GM23338 (cell line): ENCODE measurements at regions not wholly inside any gene's neighbourhood (a gene's known extent, or its start where the extent isn't known, plus 50 kb on each side); places are given as distances from the start of the nearest gene placed in this dataset.
A peak's percentile ranks its signal among the peaks of the same experiment; 100 is the strongest.

Source experiments
- ATAC-seq: fragments of 200-7000 bp; cut with Tn5 transposase; 3 replicates; pipeline ENCODE4 v1.9.1; 2020
- DNase-seq: peaks from one replicate; pipeline ENCODE4 v3.0.0-alpha.2; 2015; ENCODE audit warnings: low spot score
- H2AFZ ChIP-seq: fragments of 200-600 bp; sonication (generic); 2 replicates; pipeline ENCODE4 v1.8.0; 2016; ENCODE audit warnings: antibody characterized with exemption, mild to moderate bottlenecking, moderate library complexity
- H3F3A ChIP-seq: fragments of 200-600 bp; sonication (generic); replicated peaks from 2 replicates; pipeline ENCODE4 v1.8.0; 2017; ENCODE audit warnings: antibody characterized with exemption, mixed run types, low read depth
- H3K27ac ChIP-seq: fragments of 200-600 bp; sonication (generic); 2 replicates; pipeline ENCODE4 v1.6.1; 2016; ENCODE audit warnings: low read depth
- H3K27me3 ChIP-seq: fragments of 200-600 bp; sonication (generic); 2 replicates; pipeline ENCODE4 v1.8.0; 2016; ENCODE audit warnings: mild to moderate bottlenecking, mixed run types, moderate library complexity; ENCODE audit not compliant: insufficient read depth
- H3K36me3 ChIP-seq: fragments of 200-600 bp; sonication (generic); 2 replicates; pipeline ENCODE4 v1.8.0; 2016; ENCODE audit warnings: mild to moderate bottlenecking; ENCODE audit not compliant: insufficient read depth
- H3K4me1 ChIP-seq: fragments of 200-600 bp; sonication (generic); 2 replicates; pipeline ENCODE4 v1.8.0; 2016; ENCODE audit warnings: mild to moderate bottlenecking, moderate library complexity; ENCODE audit not compliant: insufficient read depth
- H3K4me2 ChIP-seq: fragments of 200-600 bp; sonication (generic); 2 replicates; pipeline ENCODE4 v1.7.1; 2017; ENCODE audit warnings: mixed run types
- H3K4me3 ChIP-seq: fragments of 200-600 bp; sonication (generic); 2 replicates; pipeline ENCODE4 v1.6.1; 2016; ENCODE audit warnings: mixed run types
- H3K79me2 ChIP-seq: fragments of 200-600 bp; sonication (generic); replicated peaks from 2 replicates; pipeline ENCODE4 v1.8.0; 2017; ENCODE audit warnings: mild to moderate bottlenecking; ENCODE audit not compliant: insufficient read depth
- H3K9me2 ChIP-seq: fragments of 200-600 bp; sonication (generic); 2 replicates; pipeline ENCODE4 v1.8.0; 2017; ENCODE audit not compliant: insufficient read depth
- H4K20me1 ChIP-seq: fragments of 200-600 bp; sonication (generic); replicated peaks from 2 replicates; pipeline ENCODE4 v1.8.0; 2017; ENCODE audit warnings: mild to moderate bottlenecking; ENCODE audit not compliant: insufficient read depth
- H3K27ac Mint-ChIP-seq: 2 replicates; pipeline ENCODE4 v1.8.0; 2020; ENCODE audit warnings: inconsistent platforms, mild to moderate bottlenecking, moderate library complexity, mixed read lengths
- H3K27me3 Mint-ChIP-seq: 3 replicates; pipeline ENCODE4 v1.8.0; 2022; ENCODE audit warnings: low read depth, mild to moderate bottlenecking, moderate library complexity, mixed read lengths, inconsistent platforms; ENCODE audit not compliant: insufficient read depth, poor library complexity
- H3K36me3 Mint-ChIP-seq: 3 replicates; pipeline ENCODE4 v1.8.0; 2021; ENCODE audit warnings: low read depth, mild to moderate bottlenecking, inconsistent platforms, moderate library complexity, mixed read lengths
- H3K4me1 Mint-ChIP-seq: 3 replicates; pipeline ENCODE4 v1.8.0; 2020; ENCODE audit warnings: mild to moderate bottlenecking, inconsistent platforms, mixed read lengths
- H3K4me3 Mint-ChIP-seq: 3 replicates; pipeline ENCODE4 v1.8.0; 2021; ENCODE audit warnings: moderate library complexity, mild to moderate bottlenecking, inconsistent platforms, mixed read lengths
- H3K9me3 Mint-ChIP-seq: 3 replicates; pipeline ENCODE4 v1.8.0; 2020; ENCODE audit warnings: moderate library complexity, mild to moderate bottlenecking, inconsistent platforms, mixed read lengths
- CREB1 ChIP-seq: fragments of 250-450 bp; sonication (Bioruptor Pico); IDR thresholded peaks from 2 replicates; pipeline ENCODE4 v1.5.0; 2020; ENCODE audit warnings: low read depth, mild to moderate bottlenecking, moderate library complexity
- EZH2 ChIP-seq: fragments of 200-600 bp; sonication (generic); IDR thresholded peaks from one replicate; pipeline ENCODE4 v1.8.0; 2017; ENCODE audit warnings: antibody characterized with exemption, mild to moderate bottlenecking, low read depth; ENCODE audit not compliant: unreplicated experiment
- EZH2phosphoT487 ChIP-seq: fragments of 200-600 bp; sonication (generic); IDR thresholded peaks from one replicate; pipeline ENCODE4 v1.8.1; 2018; ENCODE audit warnings: antibody characterized with exemption; ENCODE audit not compliant: unreplicated experiment
- JUNB ChIP-seq: IDR thresholded peaks from one replicate; pipeline ENCODE4 v1.6.1; 2016; ENCODE audit warnings: antibody characterized with exemption; ENCODE audit not compliant: unreplicated experiment
- NANOG ChIP-seq: IDR thresholded peaks from 2 replicates; pipeline ENCODE4 v1.6.1; 2016; ENCODE audit warnings: antibody characterized with exemption, borderline replicate concordance
- STAT1 ChIP-seq: IDR thresholded peaks from one replicate; pipeline ENCODE4 v1.6.1; 2016; ENCODE audit warnings: antibody characterized with exemption; ENCODE audit not compliant: unreplicated experiment
- ZNF331 ChIP-seq: fragments of 250-450 bp; sonication (Bioruptor Pico); IDR thresholded peaks from 2 replicates; pipeline ENCODE4 v1.5.0; 2020; ENCODE audit warnings: low read depth, mild to moderate bottlenecking, moderate library complexity
- ZNF462 ChIP-seq: fragments of 250-450 bp; sonication (Bioruptor Pico); IDR thresholded peaks from 2 replicates; pipeline ENCODE4 v1.5.0; 2020; ENCODE audit warnings: mild to moderate bottlenecking, moderate library complexity

- Histone ChIP-seq H3K27ac (no peak overlapping the region), H3K9me2 (no peaks in the 10 kb centered on the region), H3K4me3 (no peak overlapping the region), H3K79me2 (no peaks in the 10 kb centered on the region), H3K4me2 (no peak overlapping the region), H3K4me1 (no peaks in the 10 kb centered on the region), H4K20me1 (no peaks in the 10 kb centered on the region), H3K36me3 (no peaks in the 10 kb centered on the region), H2AFZ (no peak overlapping the region), H3F3A (no peaks in the 10 kb centered on the region), H3K27me3 (no peaks in the 10 kb centered on the region)
- Mint-ChIP-seq H3K27me3 (no peaks in the 10 kb centered on the region), H3K4me1 (peaks cover 2% of the 10 kb centered on the region; the same call in 1 of the 3 replicates), H3K4me3 (no peak overlapping the region), H3K9me3 (no peaks in the 10 kb centered on the region), H3K36me3 (no peaks in the 10 kb centered on the region), H3K27ac (no peak overlapping the region)
- ATAC-seq = no peak
- TF ChIP-seq CREB1 (CRISPR knock-in tag) (no peak), ZNF331 (no peak), EZH2 (no peak)
- no peak for DNase-seq
Observed at GRCh38 chr14:54182419-54183045, 214.3 kb upstream of the CDKN3 start.

- Histone ChIP-seq H3K4me2 (no peak overlapping the region), H3K27ac (no peak overlapping the region), H3K4me1 (peaks cover 4% of the 10 kb centered on the region; the same call in 1 of the 2 replicates), H3K27me3 (no peaks in the 10 kb centered on the region), H3K36me3 (no peaks in the 10 kb centered on the region), H2AFZ (peak overlapping the region; percentile 56; the same call in 1 of the 2 replicates), H3F3A (no peaks in the 10 kb centered on the region), H3K9me2 (no peaks in the 10 kb centered on the region), H3K4me3 (no peak overlapping the region), H3K79me2 (no peaks in the 10 kb centered on the region), H4K20me1 (no peaks in the 10 kb centered on the region)
- Mint-ChIP-seq H3K27me3 (no peaks in the 10 kb centered on the region), H3K4me1 (peaks cover 12% of the 10 kb centered on the region; the same call in 2 of the 3 replicates), H3K27ac (no peak overlapping the region), H3K4me3 (no peak overlapping the region), H3K36me3 (no peaks in the 10 kb centered on the region), H3K9me3 (no peaks in the 10 kb centered on the region)
- ATAC-seq = peak; percentile 46; the same call in 2 of the 3 replicates
- DNase-seq = no peak
- TF ChIP-seq STAT1 = no peak
- TF ChIP-seq ZNF462 (CRISPR knock-in tag) = no peak
- TF ChIP-seq EZH2 = no peak
- no peak for TF ChIP-seq CREB1 (CRISPR knock-in tag)
- no peak for TF ChIP-seq EZH2phosphoT487
- no peak for TF ChIP-seq JUNB
- TF ChIP-seq NANOG = no peak
Observed at GRCh38 chr14:54186821-54187763, 209.7 kb upstream of the CDKN3 start.
